NCI-H2107 treated with DMSO at 0.1 percent for 48 hours (cell line): ENCODE measurements at regions not wholly inside any gene's neighbourhood (a gene's known extent, or its start where the extent isn't known, plus 50 kb on each side); places are given as distances from the start of the nearest gene placed in this dataset.

ENCODE experiments used
- DNase-seq: peaks from one replicate; lab custom pipeline; 2025; ENCODE audit not compliant: unreplicated experiment; lab: John Stamatoyannopoulos, UW

- no peak for DNase-seq
These were observed 79.5 kb upstream of the PALMD start for GRCh38 chr1:99566290-99567021.

DNA sequence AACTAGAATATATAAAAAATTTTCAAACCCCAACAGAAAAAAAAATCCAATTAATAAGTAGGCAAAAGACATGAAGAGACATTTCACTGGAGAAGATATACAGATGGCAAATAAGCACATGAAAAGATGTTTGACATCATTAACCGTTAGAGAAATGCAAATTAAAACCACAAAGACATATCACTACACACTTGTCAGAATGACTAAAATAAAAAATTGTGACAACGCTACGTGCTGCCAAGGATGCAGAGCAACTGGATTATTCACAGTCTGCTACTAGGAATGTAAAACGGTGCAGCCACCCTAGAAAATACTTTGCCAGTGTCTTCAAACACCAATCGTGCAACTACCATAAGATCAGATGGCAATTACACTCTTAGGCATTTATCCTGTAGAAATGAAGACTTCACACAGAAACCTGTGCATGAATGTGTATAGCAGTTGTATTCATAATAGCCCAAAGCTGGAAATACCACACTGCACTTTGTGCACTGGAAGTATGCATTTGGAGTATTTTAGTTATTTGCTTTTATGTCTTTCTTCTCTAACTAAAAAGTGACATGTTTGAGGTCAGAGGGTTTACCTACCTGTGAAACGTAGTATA, 75.3 kb upstream of the PALMD start:
- no peak for DNase-seq

- DNase-seq: no peak
These were observed 74.7 kb upstream of the PALMD start for GRCh38 chr1:99571092-99571734.

- DNase-seq: no peak
These were observed 72.3 kb upstream of the PALMD start for GRCh38 chr1:99573431-99574217.

DNA sequence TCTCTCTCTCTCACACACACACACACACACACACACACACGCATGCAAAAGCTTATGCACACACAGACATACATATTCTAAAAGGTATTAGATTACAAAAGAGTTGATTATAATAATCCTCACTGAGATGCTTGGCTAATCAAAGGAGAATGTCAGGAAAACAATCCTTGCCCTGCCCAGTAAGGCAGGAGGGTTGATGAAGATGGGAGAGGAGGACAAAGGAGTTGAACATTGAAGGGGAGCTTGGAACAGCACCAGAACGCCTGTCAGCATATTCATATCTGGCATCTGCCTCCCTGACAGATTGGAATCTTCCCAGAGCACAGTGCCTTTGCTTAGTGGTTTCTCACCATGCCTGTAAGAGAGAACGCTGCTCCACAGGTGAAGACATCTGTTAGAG, 68.6 kb upstream of the PALMD start:
- no peak for DNase-seq

GRCh38 chr1:99579691-99580172, 66.2 kb upstream of the PALMD start:
- no peak for DNase-seq

DNA sequence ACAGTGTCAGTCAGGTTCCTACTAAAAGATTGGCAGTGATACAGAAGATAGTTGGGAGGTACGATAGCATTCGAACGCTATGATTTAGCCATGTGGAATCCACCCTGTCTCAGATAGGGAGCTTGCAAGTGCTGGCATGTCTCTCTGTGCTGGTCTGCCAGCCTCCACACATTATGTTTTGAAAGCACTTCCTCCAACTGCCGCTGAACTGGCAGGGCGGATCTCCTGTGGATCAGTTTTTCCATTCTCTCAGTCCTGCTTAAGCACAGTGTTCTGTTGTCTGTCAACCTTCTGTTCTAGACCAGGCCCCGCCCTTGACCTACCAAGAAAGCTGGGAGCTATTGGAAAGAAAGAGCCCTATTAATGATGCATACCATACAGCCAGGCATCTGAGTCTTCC, 65.5 kb upstream of the PALMD start:
- DNase-seq: no peak

DNA sequence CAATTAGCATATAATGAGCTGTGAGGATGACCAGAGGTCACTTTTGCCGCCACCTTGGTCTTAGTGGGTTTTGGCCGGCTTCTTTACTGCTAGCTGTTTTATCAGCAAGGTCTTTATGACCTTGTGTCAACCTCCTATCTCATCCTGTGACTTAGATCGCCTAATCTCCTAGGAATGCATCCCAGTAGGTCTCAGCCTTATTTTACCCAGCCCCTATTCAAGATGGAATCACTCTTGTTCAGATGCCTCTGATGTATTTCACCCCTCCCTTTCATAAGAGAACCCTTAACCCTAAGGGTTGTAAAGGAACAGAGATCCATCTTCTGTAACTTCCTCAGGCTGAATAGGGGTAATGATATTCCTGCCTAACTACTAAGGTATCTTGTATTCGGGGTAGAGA, 58.9 kb upstream of the PALMD start:
- DNase-seq: no peak

DNA sequence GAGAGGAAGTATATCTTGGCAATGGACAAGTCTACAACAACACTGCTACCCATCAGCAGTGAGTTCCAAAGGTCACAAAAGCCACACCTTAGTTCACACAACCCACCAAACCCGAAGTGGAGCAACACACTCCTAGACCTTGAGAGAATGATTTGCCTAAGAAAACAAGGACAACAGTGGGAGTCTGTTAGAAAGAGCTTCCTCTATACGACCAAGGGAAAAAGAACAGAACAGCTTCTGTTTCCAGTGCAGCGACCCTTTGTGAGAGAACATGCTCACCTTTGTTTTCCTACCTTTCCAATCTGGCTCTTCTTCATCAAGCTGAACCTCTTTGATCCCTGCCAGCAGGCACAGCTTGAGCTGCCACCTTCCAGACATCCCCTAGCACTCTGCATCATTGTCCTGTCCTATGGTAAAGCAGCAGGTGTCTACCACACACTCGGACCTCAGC, 56.7 kb upstream of the PALMD start:
- DNase-seq: no peak

DNA sequence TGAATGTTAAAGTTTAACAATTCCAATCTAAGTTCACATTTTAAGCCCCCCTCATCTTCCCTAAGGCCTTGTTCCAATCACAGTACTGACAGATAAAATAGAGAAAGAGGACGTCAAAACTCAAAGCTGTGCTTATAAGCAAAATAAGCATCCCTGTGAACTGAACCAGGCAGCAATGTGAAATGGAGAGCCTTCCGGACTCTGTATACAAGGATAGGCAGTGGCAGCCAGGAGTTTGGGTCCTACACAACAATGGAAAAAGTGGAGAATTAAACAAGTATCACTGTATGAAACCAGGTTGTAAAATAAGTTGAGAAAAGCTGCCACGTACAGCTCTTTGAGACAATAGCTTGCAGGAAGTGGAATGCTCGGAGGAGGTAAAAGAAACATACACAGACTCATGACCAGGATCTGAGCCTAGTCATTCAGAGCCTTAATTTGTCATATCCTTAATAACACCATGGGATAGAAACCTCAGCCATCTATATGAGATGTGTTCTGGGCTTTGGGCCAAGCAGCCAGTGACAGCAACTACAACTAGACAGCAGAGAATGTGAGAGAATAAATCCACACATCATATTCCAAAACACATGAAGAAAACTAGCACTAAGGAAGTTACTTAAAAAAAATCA, 55.2 kb upstream of the PALMD start:
- DNase-seq: peak; percentile 33

DNA sequence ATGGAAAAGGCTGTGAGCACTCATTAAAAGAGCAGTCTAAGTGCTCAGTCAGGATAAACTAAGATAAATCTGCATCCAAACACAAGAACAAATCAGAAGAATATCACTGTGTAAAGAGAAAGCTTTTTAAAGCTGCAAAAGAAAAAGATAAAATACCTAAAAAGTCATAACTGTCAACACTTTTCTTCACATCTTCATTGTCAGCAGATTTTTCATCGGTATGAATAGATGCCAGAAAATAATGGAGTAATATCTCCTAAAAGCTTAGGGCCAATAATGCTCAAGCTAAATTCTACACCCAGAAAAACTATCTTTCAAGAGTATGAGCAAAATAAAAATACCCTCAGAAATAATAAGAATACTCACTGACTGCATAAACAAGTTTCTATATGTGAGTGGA, 54.0 kb upstream of the PALMD start:
- no peak for DNase-seq

DNA sequence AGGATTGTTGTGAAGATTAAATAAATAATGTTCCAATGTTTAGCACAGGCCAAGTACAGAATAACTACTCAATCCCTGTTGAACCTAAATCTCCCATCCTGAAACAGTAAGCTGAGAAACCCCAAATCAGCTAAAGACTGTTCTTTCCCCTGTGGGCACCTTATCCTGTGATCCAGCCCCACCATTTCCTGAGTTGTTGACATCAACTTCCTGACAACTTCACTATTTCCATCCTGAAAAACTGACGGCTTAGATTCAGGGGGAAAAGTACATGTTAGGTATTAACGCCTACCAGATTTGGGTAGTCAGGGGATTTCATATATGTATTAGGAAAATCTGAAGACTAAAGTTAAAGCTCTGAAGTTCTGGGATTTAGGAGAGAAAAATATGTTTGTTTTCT, 51.7 kb upstream of the PALMD start:
- DNase-seq: no peak

GRCh38 chr1:99595041-99595440, 50.9 kb upstream of the PALMD start:
- DNase-seq: no peak

- DNase-seq: no peak
These were observed 50.5 kb upstream of the PALMD start for GRCh38 chr1:99595441-99595840.
